Activated CD4-positive, alpha-beta T cell treated with anti-CD3 and anti-CD28 coated beads, Interleukin-2, amount 10 ng/mL, durations not matched to agents 7 days and 5 days (primary cell): ENCODE measurements at regions not wholly inside any gene's neighbourhood (a gene's known extent, or its start where the extent isn't known, plus 50 kb on each side); places are given as distances from the start of the nearest gene placed in this dataset.

Experiments
- CTCF ChIA-PET: fragments of 350-600 bp; sonication (Branson Sonifier 250); formaldehyde crosslinking; loops from one replicate; lab custom pipeline; 2021; ENCODE audit warnings: antibody characterized with exemption; lab: Charles Lee
- POLR2A ChIA-PET: fragments of 350-600 bp; sonication (Branson Sonifier 250); formaldehyde crosslinking; loops from one replicate; lab custom pipeline; 2021; ENCODE audit warnings: antibody characterized with exemption; lab: Charles Lee
- DNase-seq: peaks from one replicate; pipeline ENCODE4 v3.0.0-alpha.2; 2020
- H3K27ac Mint-ChIP-seq: one replicate; pipeline ENCODE4 v1.8.0; 2021; ENCODE audit warnings: mild to moderate bottlenecking, moderate library complexity, mixed read lengths
- H3K27me3 Mint-ChIP-seq: one replicate; pipeline ENCODE4 v1.8.0; 2021; ENCODE audit warnings: mixed read lengths
- H3K36me3 Mint-ChIP-seq: one replicate; pipeline ENCODE4 v1.8.0; 2021; ENCODE audit warnings: low read depth, mixed read lengths
- H3K4me1 Mint-ChIP-seq: one replicate; pipeline ENCODE4 v1.8.0; 2021; ENCODE audit warnings: mixed read lengths
- H3K4me3 Mint-ChIP-seq: one replicate; pipeline ENCODE4 v1.8.0; 2021; ENCODE audit warnings: mild to moderate bottlenecking, moderate library complexity, mixed read lengths
- H3K9me3 Mint-ChIP-seq: one replicate; pipeline ENCODE4 v1.8.0; 2021; ENCODE audit warnings: mixed read lengths

- Mint-ChIP-seq H3K4me1 (no peaks in the 10 kb centered on the region), H3K36me3 (no peaks in the 10 kb centered on the region), H3K4me3 (no peak overlapping the region), H3K27ac (no peak overlapping the region), H3K9me3 (no peaks in the 10 kb centered on the region), H3K27me3 (no peaks in the 10 kb centered on the region)
- ChIA-PET POLR2A (no interaction called here), CTCF (no interaction called here)
- no peak for DNase-seq
Measured at GRCh38 chr2:192480984-192481383, 286.3 kb upstream of the TMEFF2 start.

DNA sequence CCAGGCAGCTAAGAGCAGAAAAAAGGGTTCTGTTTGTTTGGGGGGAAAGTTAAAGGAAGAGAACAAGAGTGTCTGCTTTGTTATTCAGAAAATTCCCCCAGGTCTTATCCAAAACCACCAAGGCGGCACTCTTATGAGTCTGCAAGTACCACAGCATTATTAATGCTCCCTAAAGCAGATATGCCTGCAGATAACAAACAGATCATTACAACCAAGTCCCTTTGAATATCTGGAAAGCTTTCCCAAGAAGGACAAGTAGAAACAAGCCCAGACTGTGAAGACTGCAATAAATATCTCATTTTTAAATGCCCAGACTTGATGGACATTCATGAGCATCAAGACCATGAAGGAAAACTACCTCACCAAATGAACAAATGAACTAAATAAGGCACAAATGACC, 278.6 kb upstream of the TMEFF2 start:
- Mint-ChIP-seq H3K4me3 (no peak overlapping the region), H3K36me3 (no peaks in the 10 kb centered on the region), H3K4me1 (no peaks in the 10 kb centered on the region), H3K27ac (no peak overlapping the region), H3K27me3 (no peaks in the 10 kb centered on the region), H3K9me3 (no peaks in the 10 kb centered on the region)
- no peak for DNase-seq
- ChIA-PET CTCF (no interaction called here), POLR2A (interaction anchor here (0.7 kb wide), 1 partner anchor 87 kb away, joined by 3 read pairs; no protein-coding TSS in a partner anchor)

- H3K36me3 Mint-ChIP-seq = no peaks in the 10 kb centered on the region
- CTCF ChIA-PET = no interaction called here
- DNase-seq = no peak
- H3K4me3 Mint-ChIP-seq = no peak overlapping the region
- POLR2A ChIA-PET = no interaction called here
- no peak overlapping the region for H3K27ac Mint-ChIP-seq
- no peaks in the 10 kb centered on the region for H3K27me3 Mint-ChIP-seq
- H3K4me1 Mint-ChIP-seq = no peaks in the 10 kb centered on the region
- H3K9me3 Mint-ChIP-seq = no peaks in the 10 kb centered on the region
Measured at GRCh38 chr2:192471982-192472381, 277.2 kb upstream of the TMEFF2 start.

DNA sequence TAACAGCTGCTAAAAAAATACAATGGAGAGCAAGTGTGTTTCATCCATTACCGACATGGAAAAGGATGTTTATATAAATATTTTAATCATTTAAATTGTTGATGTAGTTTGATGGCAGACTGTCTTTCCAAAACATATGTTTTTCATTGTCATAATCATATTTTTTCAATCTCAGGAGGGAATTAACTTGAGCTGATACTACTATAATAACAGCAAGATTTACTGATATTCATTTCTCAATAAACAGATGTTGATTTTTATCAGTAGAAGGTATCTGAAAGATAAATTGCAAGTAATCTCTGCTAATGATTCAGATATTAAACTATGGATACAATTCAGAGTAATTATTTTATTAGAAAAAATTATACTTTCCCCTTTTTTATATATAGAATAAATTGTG, 274.9 kb upstream of the TMEFF2 start:
- Mint-ChIP-seq H3K4me1 (no peaks in the 10 kb centered on the region), H3K4me3 (no peak overlapping the region), H3K36me3 (no peaks in the 10 kb centered on the region), H3K27me3 (no peaks in the 10 kb centered on the region), H3K27ac (no peak overlapping the region), H3K9me3 (no peaks in the 10 kb centered on the region)
- DNase-seq = no peak
- CTCF ChIA-PET = no interaction called here
- POLR2A ChIA-PET = no interaction called here

GRCh38 chr2:192467953-192468660, 273.4 kb upstream of the TMEFF2 start:
- Mint-ChIP-seq H3K4me1 (no peaks in the 10 kb centered on the region), H3K27me3 (no peaks in the 10 kb centered on the region), H3K27ac (no peak overlapping the region), H3K36me3 (no peaks in the 10 kb centered on the region), H3K9me3 (no peaks in the 10 kb centered on the region), H3K4me3 (no peak overlapping the region)
- ChIA-PET POLR2A (no interaction called here), CTCF (no interaction called here)
- DNase-seq = no peak

DNA sequence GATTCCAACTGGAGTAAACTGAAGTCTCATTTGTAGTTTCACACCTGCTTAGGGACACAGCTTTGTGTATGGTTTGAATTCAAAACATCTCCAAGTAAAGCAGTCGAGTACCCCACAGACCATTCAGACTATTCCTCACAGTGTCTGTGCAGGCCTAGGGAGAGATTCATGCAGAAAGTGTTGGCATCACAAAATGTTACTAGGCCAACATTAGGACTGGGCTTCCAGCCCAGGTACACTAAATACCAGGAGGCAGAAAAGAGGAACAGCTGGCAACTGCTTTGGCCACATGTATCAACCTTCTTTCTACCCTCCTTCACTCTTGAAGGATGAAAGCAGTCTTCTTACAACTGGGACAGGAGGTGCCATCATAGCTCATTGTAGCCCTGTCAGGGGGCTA, 270.4 kb upstream of the TMEFF2 start:
- H3K4me1 Mint-ChIP-seq = no peaks in the 10 kb centered on the region

DNA sequence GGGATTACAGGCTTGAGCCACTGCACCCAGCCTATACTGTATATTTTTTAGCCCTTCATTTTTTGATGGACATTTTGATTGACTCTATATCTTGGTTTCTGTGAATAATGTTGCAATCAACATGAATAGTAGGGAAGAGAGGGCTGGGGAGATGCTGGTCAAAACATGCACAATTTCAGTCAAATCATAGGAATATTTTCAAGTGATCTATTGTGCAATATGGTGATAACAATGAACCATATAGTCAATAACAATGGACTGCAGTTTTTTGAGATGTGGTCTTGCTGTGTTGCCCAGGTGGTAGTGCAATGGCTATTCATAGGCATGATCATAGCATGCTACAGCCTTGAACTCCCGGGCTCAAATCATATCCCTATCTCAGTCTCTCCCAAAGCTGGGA, 264.7 kb upstream of the TMEFF2 start:
- Mint-ChIP-seq H3K9me3 (no peaks in the 10 kb centered on the region), H3K27me3 (no peaks in the 10 kb centered on the region), H3K4me3 (no peak overlapping the region), H3K36me3 (no peaks in the 10 kb centered on the region), H3K4me1 (no peaks in the 10 kb centered on the region), H3K27ac (no peak overlapping the region)
- POLR2A ChIA-PET = no interaction called here
- DNase-seq = no peak
- CTCF ChIA-PET = no interaction called here

More for the DNA sequence above, 270.4 kb upstream of the TMEFF2 start:
- H3K27ac Mint-ChIP-seq = no peak overlapping the region
- no peaks in the 10 kb centered on the region for H3K36me3 Mint-ChIP-seq
- POLR2A ChIA-PET = no interaction called here
- H3K4me3 Mint-ChIP-seq = no peak overlapping the region
- CTCF ChIA-PET = no interaction called here
- no peaks in the 10 kb centered on the region for H3K9me3 Mint-ChIP-seq
- no peaks in the 10 kb centered on the region for H3K27me3 Mint-ChIP-seq
- no peak for DNase-seq

DNA sequence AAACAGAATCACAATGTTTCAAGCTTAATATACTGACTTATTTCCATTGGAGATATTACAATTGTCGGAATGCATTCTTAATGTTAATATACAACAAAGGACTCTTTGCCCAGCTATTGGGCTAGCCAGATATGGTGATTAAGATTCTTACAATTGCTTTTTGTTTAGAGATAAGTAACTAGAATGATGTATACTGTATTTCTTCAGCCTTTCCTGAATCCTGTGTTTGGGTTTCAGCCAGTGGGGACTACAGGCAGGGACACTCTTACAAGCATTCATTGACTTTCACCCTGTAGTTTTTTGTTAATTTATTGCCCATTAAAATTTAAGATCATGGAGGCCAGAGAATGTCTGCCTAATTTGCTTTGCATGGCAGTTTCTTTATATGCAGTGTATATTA, 254.1 kb upstream of the TMEFF2 start:
- CTCF ChIA-PET = no interaction called here
- Mint-ChIP-seq H3K4me1 (no peaks in the 10 kb centered on the region), H3K36me3 (no peaks in the 10 kb centered on the region), H3K27ac (no peak overlapping the region), H3K27me3 (no peaks in the 10 kb centered on the region), H3K4me3 (no peak overlapping the region), H3K9me3 (no peaks in the 10 kb centered on the region)
- POLR2A ChIA-PET = no interaction called here
- DNase-seq = no peak

DNA sequence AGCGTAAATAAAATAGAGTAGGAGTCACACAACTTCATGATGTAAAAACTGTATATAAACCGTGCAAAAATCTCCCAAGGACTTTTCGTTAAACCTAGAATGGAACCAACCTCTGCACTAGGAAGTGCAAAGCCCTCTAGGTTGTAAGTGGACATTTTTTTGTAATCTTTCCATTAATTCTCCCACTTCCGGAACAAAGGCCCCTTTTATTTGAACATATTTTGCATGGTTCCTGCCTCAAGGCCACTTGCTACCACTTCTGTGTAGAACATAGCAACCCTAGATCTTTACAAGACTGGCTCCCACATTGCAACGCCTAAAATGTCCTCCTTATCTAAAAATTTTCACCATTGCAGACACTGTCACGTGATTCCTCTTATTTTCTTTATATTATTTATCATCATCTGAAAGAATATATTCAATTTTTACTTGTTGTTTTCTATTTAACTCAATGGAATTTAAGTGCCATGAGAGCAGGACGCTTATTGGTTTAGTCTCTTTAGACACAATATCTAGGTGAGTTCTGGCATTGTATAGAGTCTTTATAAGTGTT, 249.6 kb upstream of the TMEFF2 start:
- H3K4me3 Mint-ChIP-seq = no peak overlapping the region
- DNase-seq = no peak
- no peaks in the 10 kb centered on the region for H3K36me3 Mint-ChIP-seq
- CTCF ChIA-PET = no interaction called here
- no peak overlapping the region for H3K27ac Mint-ChIP-seq
- H3K27me3 Mint-ChIP-seq = no peaks in the 10 kb centered on the region
- POLR2A ChIA-PET = no interaction called here
- H3K9me3 Mint-ChIP-seq = no peaks in the 10 kb centered on the region
- no peaks in the 10 kb centered on the region for H3K4me1 Mint-ChIP-seq

DNA sequence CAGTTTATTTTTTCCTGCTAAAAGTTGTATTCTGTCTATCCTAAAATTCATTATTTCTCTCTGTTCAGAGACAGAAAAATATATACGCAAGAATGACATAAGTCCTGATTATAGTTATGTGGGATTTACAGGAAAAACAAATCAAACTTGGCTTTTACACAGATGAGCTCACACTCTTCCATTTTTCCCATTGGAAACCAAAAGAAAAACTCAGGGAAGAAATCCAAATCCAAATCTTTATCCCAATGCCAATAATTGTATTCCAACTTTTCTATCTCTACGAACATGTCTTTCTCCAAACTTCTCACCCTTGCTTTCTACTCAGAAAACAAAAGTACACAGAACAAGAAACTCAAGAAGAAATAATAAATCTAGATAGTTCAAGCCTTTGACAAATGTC, 249.1 kb upstream of the TMEFF2 start:
- Mint-ChIP-seq H3K9me3 (no peaks in the 10 kb centered on the region), H3K4me3 (no peak overlapping the region), H3K27me3 (no peaks in the 10 kb centered on the region), H3K27ac (no peak overlapping the region), H3K36me3 (no peaks in the 10 kb centered on the region), H3K4me1 (no peaks in the 10 kb centered on the region)
- ChIA-PET CTCF (no interaction called here), POLR2A (no interaction called here)
- no peak for DNase-seq

DNA sequence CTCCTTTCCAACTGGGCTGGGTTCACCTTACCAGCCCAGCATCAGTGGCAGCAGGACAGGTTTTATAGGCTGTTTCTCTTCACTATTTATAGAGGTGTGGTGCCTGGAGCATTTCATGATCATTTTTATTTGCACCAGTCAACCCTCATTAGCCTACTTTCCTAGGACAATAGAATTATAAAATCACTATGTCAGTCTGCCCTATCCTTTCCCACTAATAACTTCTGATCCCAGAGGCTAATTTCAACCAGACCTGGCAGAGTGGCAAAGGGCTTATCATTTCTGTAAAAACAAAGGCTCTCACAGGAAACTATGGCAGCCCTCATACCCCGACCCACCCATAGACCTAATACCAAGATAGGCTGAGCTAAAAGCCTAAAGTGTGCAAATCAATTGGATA, 243.5 kb upstream of the TMEFF2 start:
- DNase-seq = no peak
- Mint-ChIP-seq H3K4me3 (no peak overlapping the region), H3K27me3 (no peaks in the 10 kb centered on the region), H3K4me1 (no peaks in the 10 kb centered on the region), H3K9me3 (no peaks in the 10 kb centered on the region), H3K27ac (no peak overlapping the region), H3K36me3 (no peaks in the 10 kb centered on the region)
- ChIA-PET POLR2A (no interaction called here), CTCF (no interaction called here)

DNA sequence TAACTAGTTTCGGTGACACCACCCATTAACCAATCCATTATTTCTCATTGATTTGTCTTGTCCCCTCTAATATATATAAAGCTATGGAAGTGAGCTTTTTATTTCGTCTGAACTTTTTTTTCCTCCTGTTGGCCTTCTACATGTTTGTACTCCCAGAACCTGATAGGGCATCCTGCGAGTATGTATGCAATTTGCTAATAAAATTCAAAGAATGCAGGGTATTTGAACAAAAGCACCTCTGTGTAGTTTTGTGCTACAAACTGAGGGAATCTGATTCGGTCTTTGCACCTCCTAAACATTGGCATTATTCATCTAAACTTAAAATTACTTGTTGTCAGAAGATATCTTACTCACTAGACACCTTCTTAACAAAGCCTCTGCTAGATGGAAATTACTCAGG, 242.9 kb upstream of the TMEFF2 start:
- DNase-seq = no peak
- Mint-ChIP-seq H3K4me1 (no peaks in the 10 kb centered on the region), H3K9me3 (no peaks in the 10 kb centered on the region), H3K4me3 (no peak overlapping the region), H3K27me3 (no peaks in the 10 kb centered on the region), H3K27ac (no peak overlapping the region), H3K36me3 (no peaks in the 10 kb centered on the region)
- ChIA-PET POLR2A (no interaction called here), CTCF (no interaction called here)

GRCh38 chr2:192424243-192424642, 229.5 kb upstream of the TMEFF2 start:
- H3K4me1 Mint-ChIP-seq = no peaks in the 10 kb centered on the region
- CTCF ChIA-PET = no interaction called here
- H3K4me3 Mint-ChIP-seq = no peak overlapping the region

DNA sequence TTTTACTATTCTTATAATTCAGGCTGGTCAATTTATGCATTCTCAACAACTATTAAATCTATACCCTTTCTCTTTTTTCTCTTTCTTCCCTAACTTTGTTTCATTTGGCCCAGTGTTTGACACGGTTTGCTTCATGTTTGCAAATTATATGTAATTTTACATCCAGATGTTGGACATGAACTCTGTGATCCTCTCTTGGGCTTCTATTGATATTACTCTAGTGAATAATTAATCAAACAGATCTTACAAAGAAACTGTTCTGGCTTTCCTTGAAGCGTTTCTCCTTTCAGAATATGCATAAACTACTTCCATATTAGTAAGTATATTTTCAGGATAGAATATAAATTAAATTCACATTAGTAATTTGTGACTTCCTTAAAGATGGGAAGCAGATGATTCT, 225.1 kb upstream of the TMEFF2 start:
- no peaks in the 10 kb centered on the region for H3K36me3 Mint-ChIP-seq
- ChIA-PET POLR2A (no interaction called here), CTCF (no interaction called here)
- H3K27me3 Mint-ChIP-seq = no peaks in the 10 kb centered on the region
- H3K4me3 Mint-ChIP-seq = no peak overlapping the region
- peaks cover 3% of the 10 kb centered on the region for H3K9me3 Mint-ChIP-seq
- no peak for DNase-seq
- H3K4me1 Mint-ChIP-seq = no peaks in the 10 kb centered on the region
- H3K27ac Mint-ChIP-seq = no peak overlapping the region

More at GRCh38 chr2:192424243-192424642, 229.5 kb upstream of the TMEFF2 start:
- H3K9me3 Mint-ChIP-seq = peaks cover 3% of the 10 kb centered on the region
- no peak for DNase-seq
- H3K27ac Mint-ChIP-seq = no peak overlapping the region
- H3K27me3 Mint-ChIP-seq = no peaks in the 10 kb centered on the region
- H3K36me3 Mint-ChIP-seq = no peaks in the 10 kb centered on the region
- POLR2A ChIA-PET = no interaction called here
